ENCODE measurements at regions not wholly inside any gene's neighbourhood (a gene's known extent, or its start where the extent isn't known, plus 50 kb on each side); places are given as distances from the start of the nearest gene placed in this dataset.
"Not testable (repeated sequence)": the region's sequence is repeated elsewhere in the genome, so short reads cannot be mapped to it uniquely, and the experiment has no call there.

GRCh38 chr6:159642995-159643394 lies 50.0 kb downstream of the SOD2 start:
- no peak for DNase-seq

GRCh38 chr6:159642481-159642880 lies 50.6 kb downstream of the SOD2 start:
- no peak for DNase-seq

GRCh38 chr6:159640722-159641482 lies 52.1 kb downstream of the SOD2 start:
- no peak for DNase-seq

- DNase-seq = no peak
Measured at GRCh38 chr6:159640322-159640721, 52.7 kb downstream of the SOD2 start.

- no peak for DNase-seq
Measured at GRCh38 chr6:159639721-159640120, 53.3 kb downstream of the SOD2 start.

GRCh38 chr6:159633196-159633595 lies 59.8 kb downstream of the SOD2 start:
- no peak for DNase-seq

- no peak for DNase-seq
Measured at GRCh38 chr6:159631886-159632285, 61.2 kb downstream of the SOD2 start.

- DNase-seq = no peak
Measured at GRCh38 chr6:159627939-159628338, 65.1 kb downstream of the SOD2 start.

GRCh38 chr6:159626506-159626905 lies 66.5 kb downstream of the SOD2 start:
- DNase-seq = not testable (repeated sequence)

GRCh38 chr6:159623156-159623555 lies 69.9 kb downstream of the SOD2 start:
- no peak for DNase-seq

GRCh38 chr6:159620947-159621346 lies 72.1 kb downstream of the SOD2 start:
- no peak for DNase-seq

GRCh38 chr6:159617444-159617843 lies 75.6 kb downstream of the SOD2 start:
- DNase-seq = no peak

GRCh38 chr6:159616456-159616855 lies 76.6 kb downstream of the SOD2 start:
- no peak for DNase-seq

GRCh38 chr6:159615918-159616317 lies 77.1 kb downstream of the SOD2 start:
- no peak for DNase-seq

GRCh38 chr6:159610881-159611280 lies 82.2 kb downstream of the SOD2 start:
- no peak for DNase-seq

- DNase-seq = no peak
Measured at GRCh38 chr6:159609652-159610178, 83.3 kb downstream of the SOD2 start.

- DNase-seq = no peak
Measured at GRCh38 chr6:159608961-159609651, 83.9 kb downstream of the SOD2 start.

GRCh38 chr6:159606786-159607185 lies 86.3 kb downstream of the SOD2 start:
- DNase-seq = no peak

GRCh38 chr6:159604443-159604956 lies 88.5 kb downstream of the SOD2 start:
- DNase-seq = no peak

- DNase-seq = no peak
Measured at GRCh38 chr6:159602431-159603041, 90.5 kb downstream of the SOD2 start.

- no peak for DNase-seq
Measured at GRCh38 chr6:159601211-159601610, 91.8 kb downstream of the SOD2 start.

- no peak for DNase-seq
Measured at GRCh38 chr6:159595173-159595572, 97.9 kb downstream of the SOD2 start.

GRCh38 chr6:159594750-159595117 lies 98.3 kb downstream of the SOD2 start:
- DNase-seq = no peak
